A673 (cell line): ENCODE measurements at regions not wholly inside any gene's neighbourhood (a gene's known extent, or its start where the extent isn't known, plus 50 kb on each side); places are given as distances from the start of the nearest gene placed in this dataset.

ENCODE experiments used
- BruUV-seq: library from RNA; stranded (reverse); fragments of 400-500 nt; replicated peaks from 2 replicates; lab custom pipeline; 2021; lab: Mats Ljungman, UMichigan
- CTCF ChIA-PET: fragments of 300-600 bp; sonication (Branson Sonifier 250); formaldehyde crosslinking; loops from one replicate; lab custom pipeline; 2022; ENCODE audit warnings: antibody characterized with exemption; lab: Charles Lee
- POLR2A ChIA-PET: fragments of 300-600 bp; sonication (Branson Sonifier 250); formaldehyde crosslinking; loops from one replicate; lab custom pipeline; 2022; ENCODE audit warnings: antibody characterized with exemption; ENCODE audit not compliant: low non-redundant PET; lab: Charles Lee
- DNase-seq: peaks from one replicate; pipeline ENCODE4 v3.0.0-alpha.2; 2015; ENCODE audit warnings: low spot score
- H3K27ac ChIP-seq: fragments of 200-600 bp; sonication (generic); 2 replicates; pipeline ENCODE4 v1.5.1; 2016; ENCODE audit warnings: mixed run types, low read depth, mild to moderate bottlenecking, mixed read lengths, antibody characterized with exemption, low read length; ENCODE audit not compliant: poor library complexity, severe bottlenecking
- H3K27me3 ChIP-seq: fragments of 200-600 bp; sonication (generic); replicated peaks from 2 replicates; pipeline ENCODE4 v1.6.1; 2017; ENCODE audit warnings: mixed run types, low read depth, mild to moderate bottlenecking, mixed read lengths, antibody characterized with exemption, low read length; ENCODE audit not compliant: insufficient read depth, poor library complexity
- H3K36me3 ChIP-seq: fragments of 200-600 bp; sonication (generic); 2 replicates; pipeline ENCODE4 v1.6.1; 2016; ENCODE audit warnings: mixed run types, mild to moderate bottlenecking, mixed read lengths, antibody characterized with exemption, low read length; ENCODE audit not compliant: insufficient read depth, poor library complexity, severe bottlenecking
- H3K4me1 ChIP-seq: fragments of 200-600 bp; sonication (generic); 2 replicates; pipeline ENCODE4 v1.6.1; 2017; ENCODE audit warnings: mixed run types, mild to moderate bottlenecking, mixed read lengths, antibody characterized with exemption, low read length; ENCODE audit not compliant: insufficient read depth, poor library complexity, severe bottlenecking
- H3K4me3 ChIP-seq: fragments of 200-600 bp; sonication (generic); 2 replicates; pipeline ENCODE4 v1.5.1; 2016; ENCODE audit warnings: low read depth, mixed run types, mild to moderate bottlenecking, mixed read lengths, low read length; ENCODE audit not compliant: poor library complexity, severe bottlenecking
- H3K9me3 ChIP-seq: fragments of 200-600 bp; sonication (generic); 2 replicates; pipeline ENCODE4 v1.6.1; 2016; ENCODE audit warnings: mixed run types, low read depth, mild to moderate bottlenecking, mixed read lengths, antibody characterized with exemption, low read length; ENCODE audit not compliant: poor library complexity, severe bottlenecking
- CTCF ChIP-seq: fragments of 300-800, 200-600 bp; sonication (generic); conservative IDR thresholded peaks from 2 replicates; pipeline ENCODE4 v1.5.1; 2017; ENCODE audit warnings: low read depth, mild to moderate bottlenecking, antibody characterized with exemption, low read length, moderate library complexity, mixed read lengths
- EZH2 ChIP-seq: fragments of 200-600 bp; sonication (generic); IDR thresholded peaks from 2 replicates; pipeline ENCODE4 v1.6.1; 2017; ENCODE audit warnings: borderline replicate concordance, low read depth, mild to moderate bottlenecking, mixed read lengths, antibody characterized with exemption, low read length; ENCODE audit not compliant: poor library complexity, severe bottlenecking
- intact Hi-C: fragments of 100-400 bp; cut with micrococcal nuclease; formaldehyde crosslinking; loops from one replicate; pipeline ENCODE4 v1.10.0; 2022; ENCODE audit not compliant: unreplicated experiment

DNA sequence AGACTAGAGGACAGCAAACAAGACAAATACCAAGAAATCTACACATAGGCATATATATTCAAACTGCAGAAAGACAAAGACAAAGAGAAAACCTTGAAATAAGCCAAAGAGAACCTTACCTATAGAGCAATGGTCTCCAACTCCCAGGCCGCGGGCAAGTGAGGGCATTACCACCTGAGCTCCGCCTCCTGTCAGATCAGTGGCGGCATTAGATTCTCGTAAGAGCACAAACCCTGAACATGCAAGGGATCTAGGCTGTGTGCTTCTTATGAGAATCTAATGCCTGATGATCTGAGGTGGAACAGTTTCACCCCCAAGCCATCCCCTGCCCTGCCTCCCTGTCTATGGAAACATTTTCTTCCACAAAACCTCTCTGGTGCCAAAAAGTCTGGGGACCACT, 101.0 kb upstream of the MRPS30 start:
- Histone ChIP-seq H3K27ac (no peak overlapping the region), H3K4me1 (no peaks in the 10 kb centered on the region), H3K9me3 (no peaks in the 10 kb centered on the region), H3K36me3 (no peaks in the 10 kb centered on the region), H3K4me3 (no peak overlapping the region), H3K27me3 (no peaks in the 10 kb centered on the region)
- TF ChIP-seq EZH2 = no peak
- TF ChIP-seq CTCF = no peak
- intact Hi-C loops = no loop called here
- BruUV-seq = no TSS peak
- POLR2A ChIA-PET = no interaction called here
- CTCF ChIA-PET = no interaction called here
- DNase-seq = no peak

GRCh38 chr5:44697025-44697424, 111.7 kb upstream of the MRPS30 start:
- BruUV-seq = no TSS peak
- Histone ChIP-seq H3K4me3 (no peak overlapping the region), H3K27me3 (no peaks in the 10 kb centered on the region), H3K4me1 (no peaks in the 10 kb centered on the region), H3K36me3 (no peaks in the 10 kb centered on the region), H3K27ac (no peak overlapping the region), H3K9me3 (no peaks in the 10 kb centered on the region)
- intact Hi-C loops = no loop called here
- no peak for DNase-seq
- ChIA-PET CTCF (no interaction called here), POLR2A (no interaction called here)
- TF ChIP-seq EZH2 (no peak), CTCF (no peak)

GRCh38 chr5:44695259-44695658, 113.5 kb upstream of the MRPS30 start:
- no TSS peak for BruUV-seq
- TF ChIP-seq EZH2 (no peak), CTCF (no peak)
- Histone ChIP-seq H3K36me3 (no peaks in the 10 kb centered on the region), H3K27me3 (no peaks in the 10 kb centered on the region), H3K27ac (no peak overlapping the region), H3K4me1 (no peaks in the 10 kb centered on the region), H3K4me3 (no peak overlapping the region), H3K9me3 (no peaks in the 10 kb centered on the region)
- DNase-seq = no peak
- ChIA-PET POLR2A (no interaction called here), CTCF (no interaction called here)
- intact Hi-C loops = no loop called here
